Epithelial cell of esophagus (primary cell): ENCODE measurements at regions not wholly inside any gene's neighbourhood (a gene's known extent, or its start where the extent isn't known, plus 50 kb on each side); places are given as distances from the start of the nearest gene placed in this dataset.
A peak's percentile ranks its signal among the peaks of the same experiment; 100 is the strongest.

Source experiments
- DNase-seq: peaks from one replicate; pipeline ENCODE4 v3.0.0; 2010; ENCODE audit warnings: low read depth
- H3K4me3 ChIP-seq: 2 replicates; pipeline ENCODE4 v1.5.1; 2011; ENCODE audit warnings: mild to moderate bottlenecking, low read length, control low read depth
- CTCF ChIP-seq: IDR thresholded peaks from 2 replicates; pipeline ENCODE4 v1.5.1; 2011; ENCODE audit warnings: low read depth, mild to moderate bottlenecking, low read length, control low read depth, inconsistent platforms; ENCODE audit not compliant: insufficient read depth; ENCODE audit errors: missing control alignments

GRCh38 chr6:166809721-166810120 is 146.6 kb downstream of the RNASET2 start:
- no peak overlapping the region for H3K4me3 ChIP-seq
- no peak for TF ChIP-seq CTCF
- DNase-seq = peak; percentile 53

DNA sequence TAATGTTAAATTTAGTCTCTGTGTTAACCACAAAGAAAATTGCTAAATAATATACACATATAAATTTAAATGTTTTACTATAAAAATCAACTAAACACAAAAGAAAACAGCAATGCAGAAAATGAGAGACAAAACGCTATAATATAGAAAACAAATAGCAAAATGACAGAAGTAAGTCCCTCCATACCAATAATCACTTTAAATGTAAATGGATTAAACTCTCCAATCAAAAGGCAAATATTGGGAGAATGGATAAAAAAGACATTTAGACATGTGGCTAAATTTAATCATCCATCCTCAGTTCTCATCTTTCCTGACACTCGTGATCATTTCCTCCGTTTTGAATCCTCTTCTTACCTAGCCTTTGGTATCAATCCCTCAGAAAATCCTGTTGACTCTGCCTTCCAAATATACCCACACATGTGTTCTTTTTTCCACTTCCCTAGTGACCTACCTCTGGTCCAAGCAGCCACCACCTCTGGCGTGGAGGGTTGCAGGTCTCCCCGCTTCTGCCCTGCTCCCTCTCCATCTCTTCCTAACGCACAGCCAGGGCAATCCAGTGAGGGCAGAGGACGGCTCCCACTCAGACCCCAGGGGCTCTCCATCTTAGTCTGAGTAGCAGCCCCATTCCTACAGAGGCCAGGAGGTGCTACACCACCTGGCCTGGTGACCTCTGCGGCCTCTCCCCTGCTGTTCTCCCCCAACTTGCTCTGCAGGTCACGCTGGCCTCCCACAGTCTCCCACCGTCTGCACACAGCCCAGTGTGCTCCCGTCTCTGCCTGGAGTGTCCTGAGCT is 149.2 kb downstream of the RNASET2 start:
- no peak for TF ChIP-seq CTCF

DNA sequence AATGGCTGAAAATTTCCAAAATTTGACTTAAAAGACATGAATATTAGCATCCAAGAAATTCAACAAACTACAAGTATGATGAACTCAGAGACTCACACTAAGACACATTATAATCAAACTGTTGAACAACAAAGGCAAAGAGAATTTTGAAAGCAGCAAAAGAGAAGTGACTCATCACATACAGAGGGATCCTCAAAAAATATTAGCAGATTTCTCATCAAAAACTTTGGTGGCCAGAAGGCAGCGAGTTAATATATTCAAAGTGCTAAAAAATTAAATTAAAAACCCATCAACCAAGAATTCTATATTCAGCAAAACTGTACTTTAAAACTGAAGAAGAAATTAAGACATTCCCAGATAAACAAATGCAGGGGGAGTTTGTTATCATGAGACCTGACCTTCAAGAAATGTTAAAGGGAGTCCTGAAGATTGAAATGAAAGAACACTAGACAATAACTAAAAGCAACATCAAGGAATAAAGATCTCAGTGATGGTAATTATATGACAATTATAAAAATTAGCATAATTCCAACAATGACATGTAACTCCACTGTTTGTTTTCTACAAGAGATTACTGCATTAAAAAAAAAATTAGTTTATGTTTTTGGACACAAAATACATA is 150.0 kb downstream of the RNASET2 start:
- no peak for DNase-seq
- no peak for TF ChIP-seq CTCF
- H3K4me3 ChIP-seq = no peak overlapping the region

More for the DNA sequence above, 149.2 kb downstream of the RNASET2 start:
- no peak overlapping the region for H3K4me3 ChIP-seq
- no peak for DNase-seq

DNA sequence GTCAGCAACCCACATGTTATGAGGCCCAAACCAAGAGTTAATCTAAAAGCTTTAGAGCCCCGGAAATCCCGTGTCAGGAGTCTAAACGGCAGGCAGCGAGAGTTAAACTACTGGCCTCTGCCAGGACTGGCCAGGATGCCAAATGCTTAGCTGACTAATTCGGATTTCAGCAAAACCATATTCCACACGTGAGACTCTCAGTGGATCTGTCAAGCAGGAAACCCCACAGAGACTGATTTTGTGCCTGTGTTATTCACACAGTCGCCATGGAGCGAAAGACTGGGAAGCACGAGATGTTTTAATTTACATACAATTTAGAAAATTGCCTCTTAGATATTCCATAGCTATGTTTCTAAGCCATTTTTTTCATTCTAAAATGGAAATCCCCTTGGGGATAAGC is 152.9 kb downstream of the RNASET2 start:
- TF ChIP-seq CTCF = no peak
- no peak for DNase-seq
- no peak overlapping the region for H3K4me3 ChIP-seq

DNA sequence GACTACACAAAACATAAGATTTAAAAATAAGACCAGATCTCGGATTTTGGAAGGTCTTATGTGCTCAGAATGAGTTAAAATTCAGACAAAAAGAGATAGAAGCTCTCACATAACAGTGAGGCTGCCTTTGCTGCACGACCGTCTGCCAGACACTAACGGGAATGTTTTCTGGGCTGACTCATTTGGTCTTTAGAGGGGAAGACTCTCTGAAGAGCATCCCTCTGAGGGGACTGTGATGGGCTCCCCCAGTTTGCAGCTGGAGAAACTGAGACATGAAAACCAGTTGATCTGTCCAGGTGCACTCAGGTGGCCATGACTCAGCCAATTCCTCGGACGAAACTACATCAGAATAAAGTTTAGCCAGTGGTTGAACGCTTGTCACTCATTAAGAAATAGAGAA is 153.9 kb downstream of the RNASET2 start:
- DNase-seq = no peak
- H3K4me3 ChIP-seq = no peak overlapping the region
- no peak for TF ChIP-seq CTCF

DNA sequence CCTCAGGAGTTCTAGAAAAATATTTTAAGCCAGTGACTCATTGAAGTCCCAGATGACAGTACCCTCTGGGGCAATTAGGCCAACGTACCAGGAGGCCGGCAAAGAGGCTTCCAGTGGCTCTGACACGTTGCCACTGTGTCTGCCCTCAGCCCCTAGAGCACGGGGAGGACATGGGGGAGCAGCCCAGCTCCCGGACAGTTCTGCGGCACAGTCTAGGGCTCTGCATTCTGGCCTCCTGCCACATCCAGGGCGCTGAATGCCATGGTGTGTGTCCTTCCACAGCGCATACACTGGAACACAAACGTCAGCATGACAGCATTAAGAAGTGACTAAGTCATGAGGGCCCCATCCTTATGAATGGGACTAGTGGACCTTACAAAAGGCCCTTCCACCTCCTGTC is 156.2 kb downstream of the RNASET2 start:
- H3K4me3 ChIP-seq = no peak overlapping the region
- DNase-seq = no peak
- no peak for TF ChIP-seq CTCF

DNA sequence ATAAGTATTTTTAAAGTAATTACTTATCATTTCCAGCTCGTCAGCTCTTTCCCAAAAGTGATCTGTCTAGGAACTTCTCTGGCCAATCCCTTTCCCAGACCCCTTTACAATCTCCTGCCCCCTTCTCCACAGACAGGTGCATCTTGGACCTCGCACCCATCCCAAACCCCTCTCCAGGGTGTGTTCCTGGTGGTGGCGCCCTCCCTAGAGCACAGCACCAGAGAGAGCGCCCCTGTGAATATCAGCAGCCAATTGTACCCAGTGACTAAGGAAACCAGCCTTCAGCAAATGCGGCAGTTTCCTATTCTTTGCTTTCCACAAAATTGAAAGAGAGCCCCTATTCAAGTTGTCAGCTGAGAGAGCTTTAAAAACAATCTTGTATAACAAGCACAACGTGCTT is 157.7 kb downstream of the RNASET2 start:
- no peak for TF ChIP-seq CTCF
- H3K4me3 ChIP-seq = no peak overlapping the region
- no peak for DNase-seq
